LNCaP clone FGC (cell line): ENCODE measurements at regions not wholly inside any gene's neighbourhood (a gene's known extent, or its start where the extent isn't known, plus 50 kb on each side); places are given as distances from the start of the nearest gene placed in this dataset.

ENCODE experiments used
- DNase-seq: peaks from one replicate; pipeline ENCODE4 v3.0.0-alpha.2; 2011; ENCODE audit warnings: low read depth
- H3K4me3 ChIP-seq: 2 replicates; pipeline ENCODE4 v1.5.1; 2011; ENCODE audit warnings: mild to moderate bottlenecking, low read depth, low read length, control low read depth
- CTCF ChIP-seq: IDR thresholded peaks from 2 replicates; pipeline ENCODE4 v1.5.1; 2012; ENCODE audit warnings: mild to moderate bottlenecking; ENCODE audit not compliant: control insufficient read depth, insufficient read depth; ENCODE audit errors: extremely low read depth

DNA sequence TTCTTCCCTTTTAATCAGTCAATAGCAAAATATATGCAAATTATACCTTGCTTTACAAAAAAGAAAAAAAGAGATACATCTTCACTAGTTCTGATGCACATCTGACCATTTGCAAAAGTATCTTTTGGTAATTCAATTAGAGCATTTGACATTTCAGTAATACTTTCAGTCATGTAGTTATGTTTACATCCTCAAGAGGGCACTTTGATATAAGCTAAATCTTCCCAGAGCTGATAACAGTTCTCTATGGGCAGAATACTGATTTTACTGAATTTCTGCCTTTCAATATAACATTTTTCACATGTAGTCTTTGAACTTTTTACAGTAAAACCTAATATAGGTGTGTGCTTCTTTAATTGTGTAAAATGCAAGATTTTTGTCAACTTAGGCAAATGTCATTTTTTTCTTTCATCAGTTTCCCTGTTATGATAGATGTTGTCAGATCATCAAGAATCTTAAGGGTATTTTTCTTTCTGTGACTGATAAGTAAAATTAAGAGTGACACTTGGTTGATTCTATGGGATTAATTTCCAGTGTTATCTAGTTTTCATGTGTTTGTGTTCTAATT lies 703.5 kb upstream of the SEMA3D start:
- peak; percentile 67 for TF ChIP-seq CTCF
- peak; percentile 14 for DNase-seq
- H3K4me3 ChIP-seq: no peak overlapping the region

DNA sequence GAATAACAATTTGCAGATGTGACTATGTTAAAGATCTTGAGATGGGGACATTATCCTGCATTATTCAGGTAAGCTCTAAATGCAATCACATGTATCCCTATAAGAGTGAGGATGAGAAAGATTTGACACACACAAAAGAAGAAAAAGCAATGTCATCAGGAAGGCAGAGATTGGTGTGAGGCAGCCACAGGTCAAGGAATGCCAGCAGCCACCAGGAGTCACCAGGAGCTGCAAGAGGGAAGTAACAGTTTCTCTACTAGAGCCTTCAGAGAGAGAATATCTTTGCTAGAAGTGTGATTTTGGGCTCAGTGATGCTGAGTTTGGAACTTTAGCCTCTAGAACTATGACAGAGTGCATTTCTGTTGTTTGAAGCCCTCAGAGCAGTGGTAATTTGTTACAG lies 700.3 kb upstream of the SEMA3D start:
- TF ChIP-seq CTCF: no peak
- DNase-seq: no peak
- H3K4me3 ChIP-seq: no peak overlapping the region

GRCh38 chr7:85882335-85882734 lies 695.5 kb upstream of the SEMA3D start:
- H3K4me3 ChIP-seq: no peak overlapping the region
- no peak for TF ChIP-seq CTCF
- no peak for DNase-seq

DNA sequence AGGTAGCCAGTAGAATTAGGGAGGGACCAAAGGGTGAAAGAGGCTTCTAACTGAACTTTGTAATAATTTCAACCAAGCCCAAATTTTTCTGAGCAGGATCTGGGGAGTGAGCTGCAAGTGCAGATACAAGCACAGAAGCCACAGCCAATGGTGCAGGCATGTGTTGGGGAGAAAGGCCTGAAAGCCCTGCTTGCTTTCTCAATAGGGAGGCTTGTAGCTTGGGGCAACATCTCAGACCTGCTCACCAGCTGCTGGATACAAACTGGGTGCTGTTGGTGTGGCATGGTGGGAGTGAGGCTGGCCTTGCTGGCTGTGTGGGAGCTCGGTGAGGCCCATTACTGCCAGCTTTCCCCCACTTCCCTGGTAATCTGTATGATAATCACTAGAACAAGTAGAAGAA lies 688.5 kb upstream of the SEMA3D start:
- no peak overlapping the region for H3K4me3 ChIP-seq
- TF ChIP-seq CTCF: no peak
- no peak for DNase-seq

DNA sequence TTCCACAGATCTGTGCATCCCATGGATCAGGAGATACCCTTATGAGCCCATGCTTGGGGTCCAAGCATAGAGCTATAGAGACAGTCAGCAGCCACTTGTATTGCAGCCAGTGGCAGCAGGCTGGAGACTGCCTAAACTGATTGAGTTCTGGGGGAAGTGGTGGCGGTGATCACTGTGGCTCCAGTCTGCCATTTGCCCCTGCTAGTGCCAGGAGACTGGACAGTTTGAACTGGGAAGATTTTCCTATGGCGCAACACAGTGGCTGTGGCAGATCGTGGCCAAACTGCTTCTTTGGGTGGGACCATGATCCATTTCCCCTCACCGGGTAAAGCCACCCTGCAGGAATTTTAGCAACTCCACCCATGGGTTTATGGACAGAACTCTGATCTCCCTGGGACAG lies 679.7 kb upstream of the SEMA3D start:
- no peak for DNase-seq
- no peak for TF ChIP-seq CTCF

DNA sequence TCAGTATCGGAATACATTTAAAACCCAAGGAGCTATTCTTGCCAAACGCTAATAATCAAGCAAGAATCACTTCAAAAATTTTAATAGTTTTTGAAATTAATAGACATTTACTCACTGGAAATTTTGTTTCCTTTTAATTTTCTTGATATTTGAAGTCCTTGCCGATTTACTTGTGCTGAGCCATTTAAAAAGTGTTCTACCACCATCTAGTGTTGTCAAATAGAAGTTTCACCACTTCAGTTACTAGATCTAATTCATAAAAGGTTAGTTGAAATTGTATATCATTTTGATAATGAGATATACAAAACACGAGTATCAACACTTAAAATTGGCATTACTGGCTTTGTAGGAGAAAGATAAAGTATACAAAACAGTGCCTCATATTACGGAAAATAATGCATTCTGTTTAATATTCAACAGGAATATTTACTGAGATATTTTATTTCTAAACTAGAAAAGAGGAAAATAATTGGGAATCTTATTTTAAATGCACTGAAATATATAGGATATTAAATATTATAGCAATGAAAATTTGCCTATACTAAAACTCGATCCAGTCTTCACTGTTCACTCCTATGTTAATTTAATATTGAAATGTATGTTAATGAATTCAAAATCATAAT lies 664.8 kb upstream of the SEMA3D start:
- peak; percentile 47 for DNase-seq

More for the DNA sequence above, 679.7 kb upstream of the SEMA3D start:
- H3K4me3 ChIP-seq: no peak overlapping the region

More for the DNA sequence above, 664.8 kb upstream of the SEMA3D start:
- TF ChIP-seq CTCF: peak; percentile 67
- no peak overlapping the region for H3K4me3 ChIP-seq
